ENCODE measurements at regions not wholly inside any gene's neighbourhood (a gene's known extent, or its start where the extent isn't known, plus 50 kb on each side); places are given as distances from the start of the nearest gene placed in this dataset.

- Histone ChIP-seq H3K4me3 (no peak overlapping the region), H3K4me1 (no peaks in the 10 kb centered on the region), H3K27me3 (no peaks in the 10 kb centered on the region), H3K9me3 (no peaks in the 10 kb centered on the region), H3K36me3 (no peaks in the 10 kb centered on the region), H3K27ac (no peak overlapping the region)
- ATAC-seq, result no peak
- DNase-seq, result no peak
- WGBS (ENCODE audit: insufficient coverage, low coverage, low lambda C conversion rate, missing lambda C conversion rate), result 77% methylated on average over 3 of the region's 4 CpGs
- intact Hi-C loops (cut with DNase I), result no loop called here
- no peak for TF ChIP-seq CTCF (IDR thresholded peaks at IDR 0.05)
- no peak for TF ChIP-seq POLR2A (IDR thresholded peaks at IDR 0.05)
These were observed 300.2 kb downstream of the LPIN1 start for GRCh38 chr2:12046641-12047040.

- Histone ChIP-seq H3K4me3 (no peak overlapping the region), H3K9me3 (no peaks in the 10 kb centered on the region), H3K36me3 (no peaks in the 10 kb centered on the region), H3K27me3 (no peaks in the 10 kb centered on the region), H3K27ac (no peak overlapping the region), H3K4me1 (no peaks in the 10 kb centered on the region)
- no peak for TF ChIP-seq CTCF (IDR thresholded peaks at IDR 0.05)
- no peak for TF ChIP-seq POLR2A (IDR thresholded peaks at IDR 0.05)
- DNase-seq (no peak), ATAC-seq (no peak)
- intact Hi-C loops (cut with DNase I), result no loop called here
These were observed 301.3 kb downstream of the LPIN1 start for GRCh38 chr2:12047761-12048160.

- TF ChIP-seq POLR2A (IDR thresholded peaks at IDR 0.05) (no peak), CTCF (IDR thresholded peaks at IDR 0.05) (peak in 1 of 4 donors; percentile 16)
- intact Hi-C loops (cut with DNase I), result no loop called here
- Histone ChIP-seq H3K27me3 (no peaks in the 10 kb centered on the region), H3K27ac (no peak overlapping the region), H3K4me1 (no peaks in the 10 kb centered on the region), H3K36me3 (no peaks in the 10 kb centered on the region), H3K9me3 (no peaks in the 10 kb centered on the region), H3K4me3 (no peak overlapping the region)
- ATAC-seq (peak in 1 of 4 donors; percentile 10), DNase-seq (no peak)
- 17% methylated on average over 1 of the region's 4 CpGs for WGBS (ENCODE audit: insufficient coverage, low coverage, low lambda C conversion rate, missing lambda C conversion rate)
These were observed 302.1 kb downstream of the LPIN1 start for GRCh38 chr2:12048550-12048949.

- intact Hi-C loops (cut with DNase I), result no loop called here
- 66% methylated on average over 6 of the region's 6 CpGs for WGBS (ENCODE audit: insufficient coverage, low coverage, low lambda C conversion rate, missing lambda C conversion rate)
These were observed 304.0 kb downstream of the LPIN1 start for GRCh38 chr2:12050396-12050795.

More at GRCh38 chr2:12050396-12050795, 304.0 kb downstream of the LPIN1 start:
- ATAC-seq (peak in 1 of 4 donors; percentile 35), DNase-seq (no peak)
- TF ChIP-seq CTCF (IDR thresholded peaks at IDR 0.05) (no peak), POLR2A (IDR thresholded peaks at IDR 0.05) (no peak)
- no peak overlapping the region for H3K27ac ChIP-seq
- H3K9me3 ChIP-seq, result no peaks in the 10 kb centered on the region
- H3K4me1 ChIP-seq, result no peaks in the 10 kb centered on the region
- no peaks in the 10 kb centered on the region for H3K27me3 ChIP-seq
- no peaks in the 10 kb centered on the region for H3K36me3 ChIP-seq
- no peak overlapping the region for H3K4me3 ChIP-seq

All from right lobe of liver (tissue), 6 donors.